PC-9 (cell line): ENCODE measurements at regions not wholly inside any gene's neighbourhood (a gene's known extent, or its start where the extent isn't known, plus 50 kb on each side); places are given as distances from the start of the nearest gene placed in this dataset.

Source experiments
- EZH2 ChIP-seq: fragments of 200-600 bp; sonication (generic); IDR thresholded peaks from 2 replicates; pipeline ENCODE4 v1.8.0; 2017; ENCODE audit warnings: antibody characterized with exemption, low read depth
- TF ChIP-seq, protein P1 (sequence below): fragments of 200-600 bp; sonication (generic); conservative IDR thresholded peaks from 2 replicates; pipeline ENCODE4 v1.6.1; 2017; ENCODE audit warnings: mixed run types, antibody characterized with exemption, mild to moderate bottlenecking, moderate library complexity

GRCh38 chr7:138345567-138345966 lies 114.5 kb upstream of the TRIM24 start:
- TF ChIP-seq, protein P1, sequence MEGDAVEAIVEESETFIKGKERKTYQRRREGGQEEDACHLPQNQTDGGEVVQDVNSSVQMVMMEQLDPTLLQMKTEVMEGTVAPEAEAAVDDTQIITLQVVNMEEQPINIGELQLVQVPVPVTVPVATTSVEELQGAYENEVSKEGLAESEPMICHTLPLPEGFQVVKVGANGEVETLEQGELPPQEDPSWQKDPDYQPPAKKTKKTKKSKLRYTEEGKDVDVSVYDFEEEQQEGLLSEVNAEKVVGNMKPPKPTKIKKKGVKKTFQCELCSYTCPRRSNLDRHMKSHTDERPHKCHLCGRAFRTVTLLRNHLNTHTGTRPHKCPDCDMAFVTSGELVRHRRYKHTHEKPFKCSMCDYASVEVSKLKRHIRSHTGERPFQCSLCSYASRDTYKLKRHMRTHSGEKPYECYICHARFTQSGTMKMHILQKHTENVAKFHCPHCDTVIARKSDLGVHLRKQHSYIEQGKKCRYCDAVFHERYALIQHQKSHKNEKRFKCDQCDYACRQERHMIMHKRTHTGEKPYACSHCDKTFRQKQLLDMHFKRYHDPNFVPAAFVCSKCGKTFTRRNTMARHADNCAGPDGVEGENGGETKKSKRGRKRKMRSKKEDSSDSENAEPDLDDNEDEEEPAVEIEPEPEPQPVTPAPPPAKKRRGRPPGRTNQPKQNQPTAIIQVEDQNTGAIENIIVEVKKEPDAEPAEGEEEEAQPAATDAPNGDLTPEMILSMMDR: no peak
- TF ChIP-seq EZH2: no peak
